Common myeloid progenitor, CD34-positive (primary cell): ENCODE measurements at regions not wholly inside any gene's neighbourhood (a gene's known extent, or its start where the extent isn't known, plus 50 kb on each side); places are given as distances from the start of the nearest gene placed in this dataset.

Experiments used
- CTCF ChIA-PET: fragments of 350-600 bp; sonication (Branson Sonifier 250); formaldehyde crosslinking; loops from one replicate; lab custom pipeline; 2021; ENCODE audit warnings: antibody characterized with exemption; lab: Charles Lee
- POLR2A ChIA-PET: fragments of 350-600 bp; sonication (Branson Sonifier 250); formaldehyde crosslinking; loops from one replicate; lab custom pipeline; 2021; ENCODE audit warnings: antibody characterized with exemption; lab: Charles Lee
- DNase-seq, 3 donors: peaks; one replicate each; pipeline versions ENCODE4 v3.0.0 to v3.0.0-alpha.2; 2013
- H3K27ac ChIP-seq, 2 experiments: 1 replicate in 1 of 2; 2 replicates in 1 of 2; pipeline ENCODE4 v1.7.0; 2013; ENCODE audit warnings: inconsistent platforms in 2 of 2, low read length in 2 of 2, mild to moderate bottlenecking in 2 of 2, low read depth in 1 of 2, moderate library complexity in 1 of 2; ENCODE audit not compliant: severe bottlenecking in 2 of 2, insufficient read depth in 1 of 2, poor library complexity in 1 of 2
- H3K27me3 ChIP-seq, 5 experiments: replicated peaks in 2 of 5; 1 replicate in 3 of 5; 2 replicates in 2 of 5; pipeline versions ENCODE4 v1.6.1 to v1.7.0; 2013; ENCODE audit warnings: low read length in 4 of 5, mild to moderate bottlenecking in 2 of 5, moderate library complexity in 2 of 5, inconsistent platforms in 1 of 5; ENCODE audit not compliant: insufficient read depth in 5 of 5, control insufficient read depth in 4 of 5
- H3K36me3 ChIP-seq, 4 experiments: 1 replicate in 2 of 4; 2 replicates in 2 of 4; pipeline versions ENCODE4 v1.6.1 to v1.7.0; 2013; ENCODE audit warnings: low read length in 3 of 4, control low read depth in 1 of 4, mild to moderate bottlenecking in 1 of 4; ENCODE audit not compliant: control insufficient read depth in 4 of 4, insufficient read depth in 4 of 4
- H3K4me1 ChIP-seq, 4 experiments: 1 replicate in 3 of 4; 2 replicates in 1 of 4; pipeline versions ENCODE4 v1.6.1 to v1.7.1; 2013; ENCODE audit warnings: low read length in 3 of 4, mild to moderate bottlenecking in 3 of 4, control low read depth in 1 of 4, inconsistent platforms in 1 of 4, moderate library complexity in 1 of 4; ENCODE audit not compliant: control insufficient read depth in 4 of 4, insufficient read depth in 4 of 4; ENCODE audit errors: control extremely low read depth in 1 of 4
- H3K4me3 ChIP-seq, 7 experiments: 1 replicate in 4 of 7; 2 replicates in 3 of 7; pipeline versions ENCODE4 v1.5.1 to v1.7.0; 2013; ENCODE audit warnings: mild to moderate bottlenecking in 7 of 7, low read length in 6 of 7, moderate library complexity in 6 of 7, inconsistent platforms in 2 of 7, low read depth in 2 of 7, control low read depth in 1 of 7; ENCODE audit not compliant: insufficient read depth in 4 of 7, control insufficient read depth in 1 of 7; ENCODE audit errors: extremely low read depth in 1 of 7
- H3K9me3 ChIP-seq, 5 experiments: 1 replicate in 4 of 5; 2 replicates in 1 of 5; pipeline versions ENCODE4 v1.6.1 to v1.7.1; 2013; ENCODE audit warnings: low read length in 4 of 5, mild to moderate bottlenecking in 2 of 5, inconsistent platforms in 1 of 5, low read depth in 1 of 5, moderate library complexity in 1 of 5; ENCODE audit not compliant: control insufficient read depth in 4 of 5, insufficient read depth in 2 of 5; ENCODE audit errors: control extremely low read depth in 1 of 5
- WGBS: methylation state at CpG from one replicate; pipeline ENCODE4 v1.1.5; 2013; ENCODE audit not compliant: insufficient coverage; 5-methylcytosine and 5-hydroxymethylcytosine counted together

GRCh38 chr22:49296561-49296960, 531.1 kb downstream of the BRD1 start:
- ChIA-PET CTCF (interaction anchor here (2.5 kb wide), 1 partner anchor 9 kb away, joined by 12 read pairs; no protein-coding TSS in a partner anchor), POLR2A (no interaction called here)
- no peak overlapping the region for H3K27ac ChIP-seq
- H3K4me1 ChIP-seq = no peaks in the 10 kb centered on the region
- H3K27me3 ChIP-seq = peaks cover 0 to 11% (median 0%) of the 10 kb centered on the region in 5 experiments
- H3K9me3 ChIP-seq = peaks cover 0 to 18% (median 8%) of the 10 kb centered on the region in 5 experiments
- no peak overlapping the region for H3K4me3 ChIP-seq
- no peaks in the 10 kb centered on the region for H3K36me3 ChIP-seq
- DNase-seq = no peak
- WGBS = 93% methylated on average over 10 of the region's 11 CpGs

GRCh38 chr22:49295851-49296560, 531.7 kb downstream of the BRD1 start:
- no peak for DNase-seq
- POLR2A ChIA-PET = no interaction called here

GRCh38 chr22:49295465-49295743, 532.3 kb downstream of the BRD1 start:
- Histone ChIP-seq H3K9me3 (peaks cover 0 to 18% (median 8%) of the 10 kb centered on the region in 5 experiments), H3K27ac (no peak overlapping the region), H3K27me3 (peaks cover 0 to 16% (median 0%) of the 10 kb centered on the region in 5 experiments), H3K4me3 (no peak overlapping the region), H3K36me3 (no peaks in the 10 kb centered on the region), H3K4me1 (no peaks in the 10 kb centered on the region)
- 90% methylated on average over 4 of the region's 5 CpGs for WGBS
- DNase-seq = no peak
- CTCF ChIA-PET = interaction anchor here (2.5 kb wide), 1 partner anchor 10 kb away, joined by 12 read pairs; no protein-coding TSS in a partner anchor
- POLR2A ChIA-PET = no interaction called here

More at GRCh38 chr22:49295851-49296560, 531.7 kb downstream of the BRD1 start:
- Histone ChIP-seq H3K4me1 (no peaks in the 10 kb centered on the region), H3K9me3 (peaks cover 0 to 18% (median 8%) of the 10 kb centered on the region in 5 experiments), H3K36me3 (no peaks in the 10 kb centered on the region), H3K27ac (no peak overlapping the region), H3K27me3 (peaks cover 0 to 13% (median 0%) of the 10 kb centered on the region in 5 experiments), H3K4me3 (no peak overlapping the region)
- CTCF ChIA-PET = interaction anchor here (2.5 kb wide), 1 partner anchor 9 kb away, joined by 12 read pairs; no protein-coding TSS in a partner anchor
- WGBS = 97% methylated on average over 18 of the region's 18 CpGs

GRCh38 chr22:49294656-49295464, 532.8 kb downstream of the BRD1 start:
- ChIA-PET POLR2A (no interaction called here), CTCF (interaction anchor here (2.5 kb wide), 1 partner anchor 11 kb away, joined by 12 read pairs; no protein-coding TSS in a partner anchor)
- Histone ChIP-seq H3K4me1 (no peaks in the 10 kb centered on the region), H3K27me3 (peaks cover 0 to 21% (median 0%) of the 10 kb centered on the region in 5 experiments), H3K27ac (no peak overlapping the region), H3K4me3 (no peak overlapping the region), H3K36me3 (no peaks in the 10 kb centered on the region), H3K9me3 (peaks cover 0 to 18% (median 8%) of the 10 kb centered on the region in 5 experiments)
- 93% methylated on average over 13 of the region's 14 CpGs for WGBS
- no peak for DNase-seq

GRCh38 chr22:49292909-49293308, 534.8 kb downstream of the BRD1 start:
- no peak overlapping the region for H3K27ac ChIP-seq
- H3K4me1 ChIP-seq = no peaks in the 10 kb centered on the region
- WGBS = 84% methylated on average over 5 of the region's 5 CpGs
- DNase-seq = no peak
- no peak overlapping the region for H3K4me3 ChIP-seq
- peaks cover 0 to 24% (median 4%) of the 10 kb centered on the region in 5 experiments for H3K27me3 ChIP-seq
- no peaks in the 10 kb centered on the region for H3K36me3 ChIP-seq
- ChIA-PET CTCF (interaction anchor here (1.2 kb wide), 1 partner anchor 246 kb away, joined by 3 read pairs; no protein-coding TSS in a partner anchor), POLR2A (no interaction called here)
- peaks cover 0 to 18% (median 8%) of the 10 kb centered on the region in 5 experiments for H3K9me3 ChIP-seq

- POLR2A ChIA-PET = no interaction called here
- Histone ChIP-seq H3K4me3 (no peak overlapping the region), H3K4me1 (no peaks in the 10 kb centered on the region), H3K27ac (no peak overlapping the region), H3K9me3 (peaks cover 0 to 18% (median 8%) of the 10 kb centered on the region in 5 experiments), H3K27me3 (peaks cover 0 to 24% (median 4%) of the 10 kb centered on the region in 5 experiments), H3K36me3 (no peaks in the 10 kb centered on the region)
- CTCF ChIA-PET = no interaction called here
- WGBS = 98% methylated on average over 5 of the region's 5 CpGs
- DNase-seq = no peak
Observed at GRCh38 chr22:49291781-49292180, 535.9 kb downstream of the BRD1 start.
